ENCODE measurements at regions not wholly inside any gene's neighbourhood (a gene's known extent, or its start where the extent isn't known, plus 50 kb on each side); places are given as distances from the start of the nearest gene placed in this dataset.

- Histone ChIP-seq H3F3A (replicated peaks; ENCODE audit: low read depth) (no peaks in the 10 kb centered on the region), H4K20me1 (replicated peaks; ENCODE audit: insufficient read depth) (no peaks in the 10 kb centered on the region), H3K27me3 (ENCODE audit: insufficient read depth) (no peaks in the 10 kb centered on the region), H3K4me3 (no peak overlapping the region), H3K27ac (ENCODE audit: low read depth) (no peak overlapping the region), H3K4me2 (no peak overlapping the region), H3K9me2 (ENCODE audit: insufficient read depth) (peaks cover 6% of the 10 kb centered on the region; the same call in 1 of the 2 replicates), H2AFZ (no peak overlapping the region), H3K4me1 (ENCODE audit: insufficient read depth) (no peaks in the 10 kb centered on the region), H3K79me2 (replicated peaks; ENCODE audit: insufficient read depth) (no peaks in the 10 kb centered on the region), H3K36me3 (ENCODE audit: insufficient read depth) (no peaks in the 10 kb centered on the region)
- H3K36me3 Mint-ChIP-seq (ENCODE audit: low read depth): no peaks in the 10 kb centered on the region; the same call in 2 of the 3 replicates
- TF ChIP-seq JUNB (IDR thresholded peaks at IDR 0.05; ENCODE audit: unreplicated experiment) (no peak), ZNF331 (CRISPR knock-in tag; IDR thresholded peaks at IDR 0.05; ENCODE audit: low read depth) (no peak), STAT1 (IDR thresholded peaks at IDR 0.05; ENCODE audit: unreplicated experiment) (no peak), CTCF (conservative IDR thresholded peaks at IDR 0.05; ENCODE audit: low read depth in 2 of 2) (no peak), NANOG (IDR thresholded peaks at IDR 0.05; ENCODE audit: borderline replicate concordance) (no peak)
- TF ChIP-seq, protein P1, sequence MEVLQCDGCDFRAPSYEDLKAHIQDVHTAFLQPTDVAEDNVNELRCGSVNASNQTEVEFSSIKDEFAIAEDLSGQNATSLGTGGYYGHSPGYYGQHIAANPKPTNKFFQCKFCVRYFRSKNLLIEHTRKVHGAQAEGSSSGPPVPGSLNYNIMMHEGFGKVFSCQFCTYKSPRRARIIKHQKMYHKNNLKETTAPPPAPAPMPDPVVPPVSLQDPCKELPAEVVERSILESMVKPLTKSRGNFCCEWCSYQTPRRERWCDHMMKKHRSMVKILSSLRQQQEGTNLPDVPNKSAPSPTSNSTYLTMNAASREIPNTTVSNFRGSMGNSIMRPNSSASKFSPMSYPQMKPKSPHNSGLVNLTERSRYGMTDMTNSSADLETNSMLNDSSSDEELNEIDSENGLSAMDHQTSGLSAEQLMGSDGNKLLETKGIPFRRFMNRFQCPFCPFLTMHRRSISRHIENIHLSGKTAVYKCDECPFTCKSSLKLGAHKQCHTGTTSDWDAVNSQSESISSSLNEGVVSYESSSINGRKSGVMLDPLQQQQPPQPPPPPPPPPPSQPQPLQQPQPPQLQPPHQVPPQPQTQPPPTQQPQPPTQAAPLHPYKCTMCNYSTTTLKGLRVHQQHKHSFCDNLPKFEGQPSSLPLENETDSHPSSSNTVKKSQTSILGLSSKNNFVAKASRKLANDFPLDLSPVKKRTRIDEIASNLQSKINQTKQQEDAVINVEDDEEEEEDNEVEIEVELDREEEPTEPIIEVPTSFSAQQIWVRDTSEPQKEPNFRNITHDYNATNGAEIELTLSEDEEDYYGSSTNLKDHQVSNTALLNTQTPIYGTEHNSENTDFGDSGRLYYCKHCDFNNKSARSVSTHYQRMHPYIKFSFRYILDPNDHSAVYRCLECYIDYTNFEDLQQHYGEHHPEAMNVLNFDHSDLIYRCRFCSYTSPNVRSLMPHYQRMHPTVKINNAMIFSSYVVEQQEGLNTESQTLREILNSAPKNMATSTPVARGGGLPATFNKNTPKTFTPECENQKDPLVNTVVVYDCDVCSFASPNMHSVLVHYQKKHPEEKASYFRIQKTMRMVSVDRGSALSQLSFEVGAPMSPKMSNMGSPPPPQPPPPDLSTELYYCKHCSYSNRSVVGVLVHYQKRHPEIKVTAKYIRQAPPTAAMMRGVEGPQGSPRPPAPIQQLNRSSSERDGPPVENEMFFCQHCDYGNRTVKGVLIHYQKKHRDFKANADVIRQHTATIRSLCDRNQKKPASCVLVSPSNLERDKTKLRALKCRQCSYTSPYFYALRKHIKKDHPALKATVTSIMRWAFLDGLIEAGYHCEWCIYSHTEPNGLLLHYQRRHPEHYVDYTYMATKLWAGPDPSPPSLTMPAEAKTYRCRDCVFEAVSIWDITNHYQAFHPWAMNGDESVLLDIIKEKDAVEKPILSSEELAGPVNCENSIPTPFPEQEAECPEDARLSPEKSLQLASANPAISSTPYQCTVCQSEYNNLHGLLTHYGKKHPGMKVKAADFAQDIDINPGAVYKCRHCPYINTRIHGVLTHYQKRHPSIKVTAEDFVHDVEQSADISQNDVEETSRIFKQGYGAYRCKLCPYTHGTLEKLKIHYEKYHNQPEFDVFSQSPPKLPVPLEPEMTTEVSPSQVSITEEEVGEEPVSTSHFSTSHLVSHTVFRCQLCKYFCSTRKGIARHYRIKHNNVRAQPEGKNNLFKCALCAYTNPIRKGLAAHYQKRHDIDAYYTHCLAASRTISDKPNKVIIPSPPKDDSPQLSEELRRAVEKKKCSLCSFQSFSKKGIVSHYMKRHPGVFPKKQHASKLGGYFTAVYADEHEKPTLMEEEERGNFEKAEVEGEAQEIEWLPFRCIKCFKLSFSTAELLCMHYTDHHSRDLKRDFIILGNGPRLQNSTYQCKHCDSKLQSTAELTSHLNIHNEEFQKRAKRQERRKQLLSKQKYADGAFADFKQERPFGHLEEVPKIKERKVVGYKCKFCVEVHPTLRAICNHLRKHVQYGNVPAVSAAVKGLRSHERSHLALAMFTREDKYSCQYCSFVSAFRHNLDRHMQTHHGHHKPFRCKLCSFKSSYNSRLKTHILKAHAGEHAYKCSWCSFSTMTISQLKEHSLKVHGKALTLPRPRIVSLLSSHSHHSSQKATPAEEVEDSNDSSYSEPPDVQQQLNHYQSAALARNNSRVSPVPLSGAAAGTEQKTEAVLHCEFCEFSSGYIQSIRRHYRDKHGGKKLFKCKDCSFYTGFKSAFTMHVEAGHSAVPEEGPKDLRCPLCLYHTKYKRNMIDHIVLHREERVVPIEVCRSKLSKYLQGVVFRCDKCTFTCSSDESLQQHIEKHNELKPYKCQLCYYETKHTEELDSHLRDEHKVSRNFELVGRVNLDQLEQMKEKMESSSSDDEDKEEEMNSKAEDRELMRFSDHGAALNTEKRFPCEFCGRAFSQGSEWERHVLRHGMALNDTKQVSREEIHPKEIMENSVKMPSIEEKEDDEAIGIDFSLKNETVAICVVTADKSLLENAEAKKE (CRISPR knock-in tag; IDR thresholded peaks at IDR 0.05): no peak
- H3K4me1 Mint-ChIP-seq: no peaks in the 10 kb centered on the region; the same call in 2 of the 3 replicates
- ATAC-seq (no peak), DNase-seq (ENCODE audit: low spot score) (no peak)
- no peak overlapping the region for H3K27ac Mint-ChIP-seq
- H3K4me3 Mint-ChIP-seq: no peak overlapping the region
- peaks cover 23% of the 10 kb centered on the region for H3K9me3 Mint-ChIP-seq
- H3K27me3 Mint-ChIP-seq (ENCODE audit: insufficient read depth, low read depth, poor library complexity): peaks cover 4% of the 10 kb centered on the region
Observed at GRCh38 chr13:90738881-90739280, 608.6 kb upstream of the MIR17HG start.

All from GM23338 (cell line).